Upper lobe of right lung (tissue), 1 donor: ENCODE measurements at regions not wholly inside any gene's neighbourhood (a gene's known extent, or its start where the extent isn't known, plus 50 kb on each side); places are given as distances from the start of the nearest gene placed in this dataset.

Source experiments
- ATAC-seq: fragments of 200-7000 bp; cut with Tn5 transposase; one replicate; pipeline ENCODE4 v1.9.1; 2020; ENCODE audit warnings: mild to moderate bottlenecking, moderate library complexity
- DNase-seq: peaks from one replicate; pipeline ENCODE4 v3.0.0-alpha.2; 2020
- H3K27ac ChIP-seq: fragments of 200-600 bp; one replicate; pipeline ENCODE4 v1.8.0; 2022
- H3K27me3 ChIP-seq: fragments of 200-600 bp; one replicate; pipeline ENCODE4 v1.8.0; 2022; ENCODE audit warnings: mild to moderate bottlenecking
- H3K36me3 ChIP-seq: fragments of 200-600 bp; one replicate; pipeline ENCODE4 v1.8.0; 2022
- H3K4me1 ChIP-seq: fragments of 200-600 bp; one replicate; pipeline ENCODE4 v1.8.0; 2022
- H3K4me3 ChIP-seq: fragments of 200-600 bp; one replicate; pipeline ENCODE4 v1.8.0; 2022; ENCODE audit warnings: mild to moderate bottlenecking
- H3K9me3 ChIP-seq: fragments of 200-600 bp; one replicate; pipeline ENCODE4 v1.8.0; 2022
- CTCF ChIP-seq: fragments of 200-600 bp; IDR thresholded peaks from one replicate; pipeline ENCODE4 v1.8.0; 2022; ENCODE audit warnings: antibody characterized with exemption
- intact Hi-C: fragments of 100-400 bp; cut with DNase I; formaldehyde crosslinking; loops from one replicate; pipeline ENCODE4 v1.11.0; 2022
- donor health status: DM: no; HTN: yes; CAD: no; lungs with severe emphysema.

GRCh38 chr3:99248130-99248529 is 346.6 kb upstream of the DCBLD2 start:
- intact Hi-C loops = no loop called here
- Histone ChIP-seq H3K27me3 (no peaks in the 10 kb centered on the region), H3K9me3 (no peaks in the 10 kb centered on the region), H3K4me3 (no peak overlapping the region), H3K36me3 (no peaks in the 10 kb centered on the region), H3K27ac (no peak overlapping the region), H3K4me1 (peaks cover 10% of the 10 kb centered on the region)
- DNase-seq = no peak
- no peak for TF ChIP-seq CTCF
- no peak for ATAC-seq

- ATAC-seq (no peak), DNase-seq (no peak)
- H3K36me3 ChIP-seq = no peaks in the 10 kb centered on the region
- H3K4me1 ChIP-seq = peaks cover 7% of the 10 kb centered on the region
- no peaks in the 10 kb centered on the region for H3K27me3 ChIP-seq
- no peaks in the 10 kb centered on the region for H3K9me3 ChIP-seq
- TF ChIP-seq CTCF = no peak
- H3K27ac ChIP-seq = no peak overlapping the region
- intact Hi-C loops = no loop called here
- no peak overlapping the region for H3K4me3 ChIP-seq
Observed at GRCh38 chr3:99246010-99246654, 344.6 kb upstream of the DCBLD2 start.

GRCh38 chr3:99242271-99242670 is 340.8 kb upstream of the DCBLD2 start:
- no peaks in the 10 kb centered on the region for H3K9me3 ChIP-seq
- no peaks in the 10 kb centered on the region for H3K27me3 ChIP-seq
- no peak for TF ChIP-seq CTCF
- ATAC-seq (no peak), DNase-seq (no peak)
- no peak overlapping the region for H3K4me3 ChIP-seq
- intact Hi-C loops = no loop called here
- H3K36me3 ChIP-seq = no peaks in the 10 kb centered on the region
- H3K27ac ChIP-seq = no peak overlapping the region
- no peaks in the 10 kb centered on the region for H3K4me1 ChIP-seq

- ATAC-seq (no peak), DNase-seq (no peak)
- H3K27me3 ChIP-seq = no peaks in the 10 kb centered on the region
- H3K4me1 ChIP-seq = no peaks in the 10 kb centered on the region
- no peak overlapping the region for H3K27ac ChIP-seq
- no peak for TF ChIP-seq CTCF
- intact Hi-C loops = no loop called here
- no peaks in the 10 kb centered on the region for H3K9me3 ChIP-seq
- H3K36me3 ChIP-seq = no peaks in the 10 kb centered on the region
- no peak overlapping the region for H3K4me3 ChIP-seq
Observed at GRCh38 chr3:99240700-99241099, 339.2 kb upstream of the DCBLD2 start.

- no peak for DNase-seq
- intact Hi-C loops = no loop called here
- ATAC-seq = no peak
- no peak for TF ChIP-seq CTCF
- Histone ChIP-seq H3K4me3 (no peak overlapping the region), H3K27ac (no peak overlapping the region), H3K9me3 (no peaks in the 10 kb centered on the region), H3K36me3 (no peaks in the 10 kb centered on the region), H3K27me3 (no peaks in the 10 kb centered on the region), H3K4me1 (no peaks in the 10 kb centered on the region)
Observed at GRCh38 chr3:99236576-99236975, 335.1 kb upstream of the DCBLD2 start.

GRCh38 chr3:99232696-99233095 is 331.2 kb upstream of the DCBLD2 start:
- Histone ChIP-seq H3K4me3 (no peak overlapping the region), H3K36me3 (no peaks in the 10 kb centered on the region), H3K27me3 (no peaks in the 10 kb centered on the region), H3K9me3 (no peaks in the 10 kb centered on the region), H3K4me1 (no peaks in the 10 kb centered on the region), H3K27ac (no peak overlapping the region)
- ATAC-seq = no peak
- TF ChIP-seq CTCF = no peak
- DNase-seq = no peak
- intact Hi-C loops = no loop called here
